ENCODE measurements at regions not wholly inside any gene's neighbourhood (a gene's known extent, or its start where the extent isn't known, plus 50 kb on each side); places are given as distances from the start of the nearest gene placed in this dataset.
"Not testable (repeated sequence)": the region's sequence is repeated elsewhere in the genome, so short reads cannot be mapped to it uniquely, and the experiment has no call there.

DNA sequence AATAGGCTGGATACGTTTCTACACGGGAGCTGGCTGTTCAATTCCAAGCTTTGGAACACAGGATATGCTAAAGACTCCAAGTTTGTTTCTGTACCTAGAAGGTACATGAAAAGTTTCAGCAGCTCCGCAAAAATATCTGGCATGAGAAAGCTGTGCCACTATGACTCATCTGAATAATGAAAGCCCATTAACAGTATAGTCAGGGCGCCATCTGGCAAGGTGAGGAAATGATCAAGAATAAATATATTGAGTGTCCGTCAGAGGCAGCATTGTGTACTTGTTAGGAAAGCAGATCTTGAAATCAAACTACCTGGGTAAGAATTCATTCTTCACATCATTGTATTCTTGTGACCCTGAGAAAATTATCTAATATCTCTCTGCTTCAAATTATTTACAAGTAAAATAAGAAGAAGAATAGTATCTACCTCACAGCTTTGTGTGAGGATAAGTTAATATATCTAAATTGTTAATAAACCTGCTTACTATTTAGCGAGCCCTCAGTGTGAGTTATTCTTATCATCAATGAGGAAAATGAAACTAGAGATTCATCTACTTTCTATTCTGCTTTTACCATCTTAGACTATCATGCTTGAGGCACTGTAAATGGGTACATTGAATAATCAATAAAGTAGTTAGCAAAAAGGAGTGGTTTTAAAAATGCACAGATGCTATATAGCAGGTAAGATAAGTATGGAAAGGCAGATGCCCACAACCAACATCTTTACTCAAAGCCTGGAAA, 53.5 kb downstream of the FSCB start:
- DNase-seq (ENCODE audit: low spot score) = no peak

DNA sequence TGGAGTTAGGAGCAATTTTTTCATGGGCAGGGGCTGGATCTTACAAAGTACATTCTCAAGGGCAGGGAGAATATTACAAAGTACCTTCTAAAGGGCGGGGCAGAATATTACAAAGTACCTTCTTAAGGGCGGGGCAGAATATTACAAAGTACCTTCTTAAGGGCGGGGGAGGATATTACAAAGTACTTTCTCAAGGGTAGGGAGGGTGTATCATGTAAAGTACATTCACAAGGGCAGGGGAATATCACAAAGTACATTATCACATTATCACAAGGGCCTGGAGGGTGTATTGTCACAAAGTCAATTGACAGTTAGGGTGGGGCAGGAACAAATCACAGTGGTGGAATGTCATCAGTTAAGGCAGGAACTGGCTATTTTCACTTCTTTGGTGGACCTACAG, 56.9 kb downstream of the FSCB start:
- DNase-seq (ENCODE audit: low spot score) = not testable (repeated sequence)

DNA sequence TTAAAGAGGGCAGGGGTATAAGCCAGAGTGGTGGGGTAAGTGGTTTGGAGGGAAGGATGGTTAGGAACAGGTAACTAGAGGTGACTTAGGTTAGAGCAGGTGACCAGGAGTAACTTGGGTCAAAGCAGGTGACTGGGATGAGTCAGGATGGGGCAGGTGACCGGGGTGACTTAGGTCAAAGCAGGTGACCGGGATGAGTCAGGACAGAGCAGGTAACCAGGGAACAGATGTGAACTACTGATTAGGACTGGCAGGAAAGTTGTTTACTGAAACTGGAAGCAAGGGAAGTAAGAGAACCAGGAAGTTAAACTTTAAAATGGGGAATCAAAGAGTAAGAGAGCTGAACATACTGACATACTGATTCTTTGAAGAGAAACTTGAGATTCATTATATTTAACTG, 57.4 kb downstream of the FSCB start:
- no peak for DNase-seq (ENCODE audit: low spot score)

DNA sequence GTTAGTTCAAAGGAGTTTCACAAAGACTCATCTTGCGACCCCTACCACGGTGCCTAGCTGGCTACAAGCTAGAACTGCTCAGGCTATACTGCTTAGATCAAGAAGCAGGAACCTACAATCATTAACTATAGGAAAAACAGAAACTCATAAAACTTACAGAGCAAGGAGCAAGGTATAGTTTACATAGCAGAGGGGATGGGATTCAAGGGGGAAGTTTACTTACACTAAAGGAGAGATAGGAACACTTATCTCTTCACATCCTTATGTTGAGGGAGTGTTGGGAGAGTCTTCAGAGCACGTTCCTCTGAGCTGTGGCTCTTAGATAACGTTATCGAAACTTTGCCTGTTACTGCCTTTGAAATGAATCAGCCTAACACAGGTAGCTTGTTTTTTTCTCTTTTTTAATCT, 58.1 kb downstream of the FSCB start:
- DNase-seq (ENCODE audit: low spot score) = no peak

DNA sequence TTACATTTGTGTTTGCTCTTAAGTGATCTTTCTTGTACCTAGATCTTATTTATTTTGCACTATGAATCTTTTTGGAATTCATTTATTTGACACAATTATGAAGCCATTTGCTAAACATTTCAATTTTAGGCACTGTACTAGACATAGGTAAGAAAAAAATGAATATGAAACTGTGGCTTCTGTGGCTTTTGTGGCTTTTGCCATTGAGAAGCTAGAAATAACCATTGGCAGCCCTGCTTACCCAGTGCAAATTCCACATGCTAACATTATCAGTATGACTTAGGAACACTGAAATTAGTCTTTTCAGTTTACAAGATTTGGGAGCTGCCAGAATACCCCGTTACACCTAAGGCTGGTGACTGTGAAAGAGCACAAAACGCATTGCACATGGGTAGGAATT, 60.1 kb downstream of the FSCB start:
- DNase-seq (ENCODE audit: low spot score) = no peak

DNA sequence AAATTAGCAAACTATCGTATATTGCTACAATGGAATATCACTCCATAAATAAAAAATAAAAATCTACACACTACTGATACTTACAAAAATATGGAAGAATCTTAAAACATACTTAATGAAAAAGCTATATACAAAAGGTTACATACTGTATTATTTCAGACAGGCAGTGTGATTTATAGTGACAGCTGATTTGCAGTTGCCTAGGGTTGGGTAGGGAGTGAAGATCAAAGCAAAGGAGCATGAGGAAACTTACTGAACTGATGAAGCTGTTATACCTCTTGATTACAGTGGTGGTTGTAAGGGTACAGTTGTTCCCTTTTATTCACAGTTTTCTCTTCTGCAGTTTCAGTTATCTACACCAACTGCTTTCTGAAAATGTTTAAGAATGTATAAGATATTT, 62.6 kb downstream of the FSCB start:
- no peak for DNase-seq (ENCODE audit: low spot score)

DNA sequence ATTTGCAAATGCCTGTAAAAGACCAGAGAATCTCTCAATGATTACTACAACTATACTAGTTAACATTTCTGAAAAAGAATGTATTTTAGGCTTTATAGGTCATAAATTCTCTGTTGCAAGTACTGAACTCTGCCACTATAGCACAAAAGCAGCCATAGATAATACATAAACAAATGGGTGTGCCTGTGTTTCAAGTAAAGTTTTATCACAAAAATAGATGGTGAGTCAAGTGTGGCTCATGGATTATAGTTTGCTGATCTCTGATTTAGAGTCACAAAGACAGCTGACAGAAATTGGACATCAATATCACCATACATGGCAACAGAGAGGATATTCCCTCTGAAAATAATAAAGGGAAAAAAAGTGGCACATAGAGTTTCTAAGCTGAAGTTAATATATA, 68.1 kb downstream of the FSCB start:
- no peak for DNase-seq (ENCODE audit: low spot score)

DNA sequence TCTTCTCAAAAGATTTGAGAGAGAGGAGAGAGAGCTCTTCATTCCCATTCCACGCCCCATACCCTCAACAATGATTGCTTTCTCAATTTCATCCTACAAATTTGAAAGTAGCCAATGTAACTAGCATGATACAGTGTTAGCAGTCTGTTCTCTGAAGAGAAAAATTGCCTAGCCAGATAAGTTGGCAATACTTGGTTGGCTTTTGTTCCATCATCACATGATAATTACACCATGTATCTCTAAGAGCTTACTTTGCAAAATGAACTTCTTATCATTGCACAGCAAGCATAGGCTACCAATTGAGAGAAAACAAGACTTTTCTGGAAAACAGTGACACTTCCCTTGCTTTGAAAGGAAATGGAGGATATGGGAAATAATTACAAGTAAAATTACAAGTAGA, 68.9 kb downstream of the FSCB start:
- DNase-seq (ENCODE audit: low spot score) = no peak

DNA sequence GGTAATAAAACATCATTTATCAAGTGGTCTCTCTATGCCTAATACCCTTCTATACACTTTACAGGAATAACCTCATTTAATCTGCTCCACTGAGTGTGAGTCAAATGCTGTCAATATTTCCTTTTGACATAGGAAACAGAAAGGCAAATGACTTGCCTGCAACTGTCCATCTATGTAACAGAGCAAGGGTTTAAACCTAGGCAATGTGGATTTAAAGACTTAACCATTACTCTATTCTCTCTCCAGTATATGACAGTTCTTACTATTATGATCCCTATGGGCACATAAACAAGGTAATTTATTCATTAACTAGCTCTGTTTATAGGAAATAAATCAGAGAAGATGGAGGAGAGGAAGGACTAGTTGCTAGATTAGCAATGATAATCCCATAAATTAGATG, 70.6 kb downstream of the FSCB start:
- no peak for DNase-seq (ENCODE audit: low spot score)

DNA sequence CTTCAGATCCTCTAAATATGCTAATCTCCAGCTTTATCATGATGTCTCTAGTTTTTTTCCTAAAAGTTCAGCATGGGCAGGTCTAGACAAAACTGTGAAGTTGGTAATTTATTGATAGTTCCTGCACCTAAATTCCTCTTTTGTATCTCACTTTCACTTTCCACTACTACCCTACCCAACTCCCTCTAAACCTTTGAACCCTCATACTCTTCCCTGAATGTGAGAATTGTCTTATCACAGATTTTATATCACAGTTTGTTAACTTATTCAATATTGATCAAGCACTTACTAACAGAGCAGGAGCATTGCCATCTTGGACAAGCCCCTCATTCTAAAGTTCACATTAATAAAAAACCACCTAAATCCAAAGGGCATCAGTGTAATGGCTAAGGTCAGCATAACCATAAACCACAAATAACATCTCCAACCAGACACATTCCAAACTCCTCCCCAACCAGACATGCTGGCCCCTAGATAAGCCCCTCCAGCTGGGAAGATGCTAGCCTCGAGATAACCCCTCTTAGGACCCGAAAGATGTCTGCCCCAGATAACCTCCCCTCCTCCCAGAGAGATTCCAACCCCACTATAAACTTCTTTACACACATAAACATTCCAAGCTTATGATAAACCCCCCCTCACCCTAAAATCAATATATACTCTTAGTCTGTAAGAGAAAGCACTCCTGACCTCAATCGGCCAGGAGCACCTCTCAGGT, 78.7 kb downstream of the FSCB start:
- no peak for DNase-seq (ENCODE audit: low spot score)

DNA sequence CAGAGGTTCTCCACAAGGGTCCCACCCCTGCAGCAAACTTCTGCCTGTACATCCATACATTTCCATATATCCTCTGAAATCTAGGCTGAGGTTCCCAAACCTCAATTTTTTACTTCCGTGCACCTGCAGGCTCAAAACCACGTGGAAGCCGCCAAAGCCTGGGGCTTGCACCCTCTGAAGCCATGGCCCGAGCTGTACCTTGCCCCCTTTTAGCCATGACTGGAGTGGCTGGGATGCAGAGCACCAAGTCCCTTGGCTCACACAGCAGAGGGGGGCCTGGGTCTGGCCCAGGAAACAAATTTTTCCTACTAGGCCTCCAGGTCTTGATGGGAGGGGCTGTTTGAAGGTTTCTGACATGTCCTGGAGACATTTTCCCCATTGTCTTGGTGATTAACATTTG, 84.4 kb downstream of the FSCB start:
- no peak for DNase-seq (ENCODE audit: low spot score)

DNA sequence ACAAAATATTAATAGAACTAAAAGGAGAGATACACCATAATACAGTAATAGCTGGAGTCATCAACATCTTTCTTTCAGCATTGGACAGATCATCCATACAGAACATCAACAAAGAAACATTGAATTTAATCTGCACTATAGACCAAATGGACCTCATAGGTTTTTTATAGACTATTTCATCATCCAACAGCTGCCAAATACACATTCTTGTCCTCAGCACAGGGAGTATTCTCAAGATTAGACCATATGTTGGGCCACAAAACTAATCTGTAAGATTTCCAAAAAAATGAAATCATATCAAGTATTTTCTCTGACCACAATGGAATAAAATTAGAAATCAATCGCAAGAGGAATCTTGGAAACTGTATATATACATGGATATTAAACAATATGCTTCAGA, 86.9 kb downstream of the FSCB start:
- DNase-seq (ENCODE audit: low spot score) = no peak

DNA sequence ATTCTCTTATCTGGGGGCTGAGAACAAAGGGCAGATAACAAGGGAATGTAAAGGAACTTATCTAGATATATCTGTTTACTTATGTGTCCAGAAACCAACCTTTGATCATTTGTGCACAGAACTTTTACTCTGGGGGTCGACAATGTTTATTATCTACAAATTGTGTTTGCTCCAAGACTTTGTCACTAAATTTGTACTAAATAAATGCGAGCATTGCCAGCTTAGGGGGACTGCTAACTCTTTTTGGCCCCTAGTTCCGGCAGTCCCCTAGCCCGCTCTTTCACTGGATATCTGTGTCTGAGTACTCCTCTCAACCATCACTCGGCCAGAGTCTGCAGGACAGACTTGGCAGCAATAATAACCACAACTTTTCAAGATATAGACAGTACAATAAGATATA, 88.2 kb downstream of the FSCB start:
- no peak for DNase-seq (ENCODE audit: low spot score)

DNA sequence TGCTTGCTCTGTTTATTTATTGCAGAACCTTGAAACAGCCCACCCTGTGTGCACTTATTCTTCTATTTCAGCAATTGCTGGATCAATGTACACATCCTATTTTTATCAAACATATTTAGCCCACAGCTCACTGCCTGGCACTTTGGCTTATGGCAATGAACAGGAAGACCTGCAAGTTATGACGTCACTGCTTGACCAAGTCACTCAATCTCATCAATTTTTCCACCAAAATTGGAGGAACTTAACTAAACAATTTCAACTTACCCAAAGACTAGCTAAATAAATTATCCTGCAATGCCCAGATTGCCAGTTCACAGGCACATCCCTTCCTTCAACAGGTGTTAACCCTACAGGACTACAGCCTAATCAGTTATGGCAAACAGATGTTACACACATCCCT, 89.3 kb downstream of the FSCB start:
- no peak for DNase-seq (ENCODE audit: low spot score)

DNA sequence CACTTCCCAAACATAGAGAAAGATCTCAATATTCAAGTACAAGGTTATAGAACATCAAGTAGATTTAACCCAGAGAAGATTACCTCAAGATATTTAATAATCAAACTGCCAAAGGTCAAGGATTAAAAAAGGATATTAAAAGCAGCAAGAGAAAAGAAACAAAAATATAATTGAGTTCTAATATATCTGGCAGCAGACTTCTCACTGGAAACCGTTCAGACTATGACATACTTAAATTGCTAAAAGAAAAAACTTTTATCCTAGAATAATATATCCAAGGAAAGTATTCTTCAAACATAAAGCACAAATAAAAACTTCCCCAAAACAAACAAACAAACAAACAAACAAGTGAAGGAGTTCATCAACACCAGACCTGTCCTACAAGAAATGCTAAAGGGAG, 92.4 kb downstream of the FSCB start:
- DNase-seq (ENCODE audit: low spot score) = no peak

DNA sequence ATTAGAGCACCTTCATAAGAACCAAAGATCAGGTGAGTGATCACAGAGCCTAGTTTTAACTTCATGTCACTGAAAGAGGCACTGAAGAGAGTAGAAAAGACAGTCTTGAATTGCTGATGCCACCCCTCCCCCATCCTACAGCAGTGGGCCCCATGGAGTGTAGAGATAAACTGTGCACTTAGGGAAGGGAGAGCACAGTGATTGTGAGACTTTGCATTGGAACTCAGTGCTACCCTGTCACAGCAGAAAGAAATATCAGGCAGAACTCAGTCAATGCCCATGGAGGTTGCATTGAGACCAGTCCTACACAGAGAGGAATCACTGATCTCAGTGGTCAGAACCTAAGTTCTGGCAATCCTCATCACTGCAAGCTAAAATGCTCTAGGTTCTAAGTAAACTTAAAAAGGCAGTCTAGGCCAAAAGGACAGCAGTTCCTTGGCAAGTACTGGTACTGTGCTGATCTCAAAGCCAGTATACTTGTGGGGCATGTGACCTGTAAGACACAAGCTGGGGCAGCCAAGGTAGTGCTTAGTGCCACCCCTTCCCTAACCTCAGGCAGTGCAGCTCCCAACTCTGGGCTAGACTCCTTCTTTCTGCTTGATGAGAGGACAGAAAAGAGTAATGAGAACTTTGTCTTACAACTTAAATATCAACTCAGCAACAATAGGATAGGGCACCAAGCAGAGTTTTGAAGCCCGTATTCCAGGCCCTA, 94.1 kb downstream of the FSCB start:
- no peak for DNase-seq (ENCODE audit: low spot score)

DNA sequence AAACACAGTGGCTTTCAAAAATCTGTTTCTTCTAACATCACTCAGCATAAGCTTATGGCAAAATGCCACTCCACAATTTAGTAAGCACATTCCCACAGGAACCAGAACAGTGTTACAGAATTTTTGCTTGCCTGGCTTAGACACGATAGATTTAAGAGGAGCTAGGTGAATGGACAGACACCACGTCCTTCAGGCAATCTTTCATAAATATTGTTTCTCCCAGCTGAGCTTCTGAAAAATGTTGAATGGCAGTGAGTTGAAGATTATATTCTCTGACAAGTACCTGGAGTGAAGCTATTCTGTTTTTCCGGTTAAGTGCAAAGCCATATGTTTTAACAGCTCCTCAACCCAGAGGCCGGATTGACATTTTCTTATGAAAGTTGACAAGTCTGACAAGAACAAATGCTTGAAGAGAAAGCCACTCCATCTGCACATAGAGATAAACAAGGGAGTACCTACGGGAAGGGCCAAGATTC, 102.0 kb downstream of the FSCB start:
- DNase-seq (ENCODE audit: low spot score) = no peak

DNA sequence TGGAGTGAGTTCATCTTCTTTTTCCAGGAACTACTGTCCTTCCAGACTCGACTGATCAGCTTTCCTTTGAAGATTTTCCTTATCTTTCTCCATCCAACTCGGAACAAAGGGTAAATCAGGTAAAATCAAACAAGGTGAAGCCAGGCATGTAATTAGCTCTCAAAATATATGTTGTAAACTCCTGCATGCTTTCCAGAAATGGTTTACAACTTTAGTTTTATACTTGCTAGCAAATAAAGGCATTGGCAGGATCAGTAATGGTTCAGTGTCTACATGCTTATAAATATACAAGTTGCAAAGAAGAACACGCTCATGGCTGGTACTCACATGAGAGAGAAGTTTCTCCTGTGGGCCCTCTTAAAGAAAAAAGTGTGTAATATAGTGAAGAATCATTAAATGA, 102.5 kb downstream of the FSCB start:
- DNase-seq (ENCODE audit: low spot score) = no peak

DNA sequence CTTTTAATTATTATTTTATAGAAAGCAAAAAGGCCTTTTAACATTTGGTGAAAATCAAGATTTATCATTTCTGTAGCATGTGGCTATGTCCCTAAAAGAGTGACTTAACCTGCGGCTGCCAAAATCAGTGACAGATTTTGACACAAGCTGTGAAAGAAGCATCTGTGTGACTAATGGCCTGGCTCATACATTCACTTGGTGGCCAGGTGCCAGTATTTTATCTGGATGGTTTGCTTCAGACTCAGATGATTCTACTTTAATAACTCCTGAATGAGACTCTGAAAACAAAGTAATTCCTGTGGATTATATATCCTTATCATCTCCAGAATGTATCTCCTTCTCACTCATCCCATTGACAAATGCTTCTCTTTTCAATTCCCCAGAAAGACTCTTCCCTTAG, 103.0 kb downstream of the FSCB start:
- no peak for DNase-seq (ENCODE audit: low spot score)

DNA sequence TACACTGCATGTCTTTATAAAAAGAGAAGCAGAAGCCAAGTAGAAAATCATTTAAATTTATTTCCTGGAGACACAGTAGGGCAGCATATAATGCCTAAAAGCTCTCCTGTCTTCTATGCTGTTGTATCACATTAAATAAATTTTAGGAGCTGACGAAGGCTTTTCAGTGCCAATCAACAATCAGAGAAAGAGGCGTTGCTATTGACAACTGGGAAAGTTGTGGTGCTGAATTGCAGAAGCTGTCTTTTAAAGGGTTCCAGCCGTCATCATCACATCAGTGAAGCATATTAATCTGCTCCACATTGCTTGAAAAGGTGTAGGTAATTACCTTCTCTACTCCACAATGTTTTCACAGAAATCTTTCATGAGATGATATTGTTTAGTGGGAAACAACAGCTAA, 103.9 kb downstream of the FSCB start:
- DNase-seq (ENCODE audit: low spot score) = no peak

DNA sequence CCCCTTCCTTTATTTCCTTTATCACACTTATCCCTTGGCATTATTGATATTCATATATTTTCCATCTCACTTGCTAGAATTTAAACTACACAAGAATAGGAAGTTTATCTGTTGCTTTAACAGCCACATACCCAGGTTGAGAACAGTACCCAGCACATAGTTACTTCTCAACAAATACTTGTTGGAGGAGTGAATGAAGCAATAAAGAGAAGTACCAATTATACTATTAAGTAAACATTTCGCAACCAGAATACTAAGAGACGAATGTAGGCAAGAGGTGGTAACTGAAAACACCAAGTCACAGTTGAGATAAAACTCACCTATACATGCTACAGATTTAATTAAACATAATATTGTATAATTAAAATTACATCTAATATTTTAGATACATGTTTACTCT, 110.9 kb downstream of the FSCB start:
- DNase-seq (ENCODE audit: low spot score) = no peak

DNA sequence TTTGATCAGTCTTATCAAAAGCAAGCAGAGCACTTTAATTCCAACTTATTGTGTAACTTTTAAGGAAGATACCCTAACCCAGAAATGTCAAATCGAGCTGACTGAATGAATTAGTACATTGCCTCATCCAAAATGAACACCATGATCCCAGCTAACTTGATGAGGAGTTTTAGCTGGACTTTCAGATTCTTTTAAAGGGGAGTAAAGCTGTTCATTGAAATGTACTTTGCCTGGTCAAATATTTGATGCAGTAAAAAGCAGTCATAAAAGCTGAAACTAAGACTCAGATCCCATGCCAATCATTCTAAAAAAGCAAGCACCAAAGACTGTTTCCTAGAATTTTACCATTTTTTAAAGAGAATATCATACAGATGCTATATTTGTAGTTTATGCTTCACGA, 114.1 kb downstream of the FSCB start:
- no peak for DNase-seq (ENCODE audit: low spot score)

DNA sequence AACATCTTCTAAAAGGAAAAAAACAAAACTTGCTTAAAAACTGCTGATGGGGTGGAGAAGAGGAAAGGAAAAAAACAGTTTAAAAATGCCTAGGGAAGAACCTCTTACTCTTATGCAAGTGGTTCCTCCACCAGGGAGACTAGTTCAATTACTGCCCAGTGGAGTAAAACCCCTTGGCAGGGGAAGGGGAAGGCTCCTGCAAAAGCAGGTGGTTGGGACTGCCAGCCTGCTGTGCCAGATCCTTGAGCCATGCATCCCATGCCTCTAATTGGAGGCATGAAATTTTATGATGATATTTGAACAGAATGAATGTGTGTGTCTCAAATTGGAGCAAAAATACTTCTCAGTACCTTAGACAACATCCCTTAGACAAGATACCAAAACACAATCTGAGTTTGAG, 118.8 kb downstream of the FSCB start:
- no peak for DNase-seq (ENCODE audit: low spot score)

All from kidney tubule cell (primary cell).